AG04450 (cell line): ENCODE measurements at regions not wholly inside any gene's neighbourhood (a gene's known extent, or its start where the extent isn't known, plus 50 kb on each side); places are given as distances from the start of the nearest gene placed in this dataset.
"Not testable (repeated sequence)": the region's sequence is repeated elsewhere in the genome, so short reads cannot be mapped to it uniquely, and the experiment has no call there.

Experiments
- CTCF ChIA-PET: fragments of 300-600, 350-600 bp; formaldehyde crosslinking; extraction: SDS; loops from one replicate; lab custom pipeline; 2022; ENCODE audit warnings: antibody characterized with exemption, inconsistent platforms; lab: Charles Lee
- POLR2A ChIA-PET: fragments of 350-600 bp; formaldehyde crosslinking; extraction: SDS; loops from one replicate; lab custom pipeline; 2021; ENCODE audit warnings: antibody characterized with exemption, inconsistent platforms; lab: Yijun Ruan, JAX
- DNase-seq: peaks from one replicate; pipeline ENCODE4 v3.0.0-alpha.2; 2011; ENCODE audit warnings: low read depth, low spot score
- H3K27ac ChIP-seq: one replicate; pipeline ENCODE4 v1.5.1; 2012; ENCODE audit warnings: low read depth, low read length, control low read depth
- H3K27me3 ChIP-seq: one replicate; pipeline ENCODE4 v1.6.0; 2012; ENCODE audit warnings: low read length; ENCODE audit not compliant: control insufficient read depth, insufficient read depth
- H3K4me3 ChIP-seq: 2 replicates; pipeline ENCODE4 v1.5.1; 2011; ENCODE audit warnings: mild to moderate bottlenecking, low read depth, low read length, control low read depth
- H3K9me3 ChIP-seq: 2 replicates; pipeline ENCODE4 v1.5.1; 2012; ENCODE audit warnings: low read length; ENCODE audit not compliant: control insufficient read depth, insufficient read depth
- CTCF ChIP-seq: IDR thresholded peaks from 2 replicates; pipeline ENCODE4 v1.5.1; 2011; ENCODE audit warnings: low read depth, low read length, control low read depth, inconsistent platforms

GRCh38 chr3:130569461-130570365, 52.7 kb downstream of the COL6A6 start:
- no peak for DNase-seq
- Histone ChIP-seq H3K27ac (no peak overlapping the region), H3K9me3 (no peaks in the 10 kb centered on the region), H3K4me3 (no peak overlapping the region), H3K27me3 (no peaks in the 10 kb centered on the region)
- ChIA-PET CTCF (no interaction called here), POLR2A (no interaction called here)
- no peak for TF ChIP-seq CTCF

- Histone ChIP-seq H3K27ac (no peak overlapping the region), H3K9me3 (no peaks in the 10 kb centered on the region), H3K4me3 (no peak overlapping the region), H3K27me3 (no peaks in the 10 kb centered on the region)
- no peak for TF ChIP-seq CTCF
- POLR2A ChIA-PET: no interaction called here
- no peak for DNase-seq
- CTCF ChIA-PET: no interaction called here
These were observed 55.8 kb downstream of the COL6A6 start for GRCh38 chr3:130572769-130573168.

- no peaks in the 10 kb centered on the region for H3K9me3 ChIP-seq
- CTCF ChIA-PET: interaction anchor here (1.0 to 1.1 kb wide), 3 partner anchors 81 to 184 kb away, joined by 3 read pairs; no protein-coding TSS in a partner anchor
- no peak for TF ChIP-seq CTCF
These were observed 59.6 kb downstream of the COL6A6 start for GRCh38 chr3:130576375-130577266.

GRCh38 chr3:130582457-130583153, 65.6 kb downstream of the COL6A6 start:
- DNase-seq: no peak
- Histone ChIP-seq H3K4me3 (no peak overlapping the region), H3K9me3 (no peaks in the 10 kb centered on the region), H3K27ac (no peak overlapping the region), H3K27me3 (no peaks in the 10 kb centered on the region)
- ChIA-PET POLR2A (no interaction called here), CTCF (interaction anchor here (0.6 kb wide), 1 partner anchor 147 kb away, joined by 3 read pairs; no protein-coding TSS in a partner anchor)
- no peak for TF ChIP-seq CTCF

More at GRCh38 chr3:130576375-130577266, 59.6 kb downstream of the COL6A6 start:
- DNase-seq: peak; percentile 65
- Histone ChIP-seq H3K27ac (peak overlapping the region; percentile 52), H3K27me3 (no peaks in the 10 kb centered on the region), H3K4me3 (no peak overlapping the region)
- POLR2A ChIA-PET: interaction anchor here (0.7 kb wide), 1 partner anchor 10 kb away, joined by 4 read pairs; no protein-coding TSS in a partner anchor

GRCh38 chr3:130594749-130595148, 77.8 kb downstream of the COL6A6 start:
- H3K27ac ChIP-seq, H3K27me3 ChIP-seq, POLR2A ChIA-PET, H3K9me3 ChIP-seq, H3K4me3 ChIP-seq, DNase-seq, CTCF ChIA-PET: not testable (repeated sequence)
